Limb (tissue), 2 donors: ENCODE measurements at regions not wholly inside any gene's neighbourhood (a gene's known extent, or its start where the extent isn't known, plus 50 kb on each side); places are given as distances from the start of the nearest gene placed in this dataset.

Experiments
- DNase-seq, 2 donors: peaks; one replicate each; pipeline ENCODE4 v3.0.0-alpha.2; 2016; ENCODE audit errors: extremely low spot score in 2 of 2

GRCh38 chr3:19717736-19718135 lies 216.3 kb downstream of the EFHB start:
- no peak for DNase-seq

- no peak for DNase-seq
These were observed 222.7 kb downstream of the EFHB start for GRCh38 chr3:19711160-19711782.

GRCh38 chr3:19702416-19703078 lies 231.5 kb downstream of the EFHB start:
- DNase-seq, result no peak

- no peak for DNase-seq
These were observed 245.2 kb downstream of the EFHB start for GRCh38 chr3:19688767-19689166.

GRCh38 chr3:19668163-19668562 lies 265.9 kb downstream of the EFHB start:
- DNase-seq, result no peak

- no peak for DNase-seq
These were observed 271.5 kb downstream of the EFHB start for GRCh38 chr3:19662486-19662885.

- DNase-seq, result no peak
These were observed 281.7 kb downstream of the EFHB start for GRCh38 chr3:19652336-19652735.

- no peak for DNase-seq
These were observed 288.9 kb downstream of the EFHB start for GRCh38 chr3:19645093-19645492.

- DNase-seq, result no peak
These were observed 289.6 kb downstream of the EFHB start for GRCh38 chr3:19644405-19644804.

GRCh38 chr3:19641408-19641807 lies 292.6 kb downstream of the EFHB start:
- DNase-seq, result no peak

GRCh38 chr3:19632099-19633074 lies 301.6 kb downstream of the EFHB start:
- no peak for DNase-seq

- DNase-seq, result no peak
These were observed 335.1 kb downstream of the EFHB start for GRCh38 chr3:19598870-19599269.

- DNase-seq, result no peak
These were observed 337.6 kb downstream of the EFHB start for GRCh38 chr3:19596408-19596807.

GRCh38 chr3:19595884-19596283 lies 338.1 kb downstream of the EFHB start:
- DNase-seq, result no peak
